T-cell (primary cell): ENCODE measurements at regions not wholly inside any gene's neighbourhood (a gene's known extent, or its start where the extent isn't known, plus 50 kb on each side); places are given as distances from the start of the nearest gene placed in this dataset.

Source experiments
- ATAC-seq, 4 experiments: fragments of 200-7000 bp in 3 of 4; fragments of 150-1000 bp in 1 of 4; cut with Tn5 transposase; replicated peaks in 1 of 4; 1 replicate in 3 of 4; 2 replicates in 1 of 4; pipeline ENCODE4 v1.10.0; 2021; ENCODE audit warnings: moderate library complexity in 3 of 4, mild to moderate bottlenecking in 2 of 4, moderate number of reproducible peaks in 1 of 4
- CTCF ChIA-PET, 2 donors: fragments of 300-600 bp; sonication (Branson Sonifier 250); formaldehyde crosslinking; loops; one replicate each; lab custom pipeline; 2022; ENCODE audit warnings: antibody characterized with exemption in 2 of 2; lab: Charles Lee
- POLR2A ChIA-PET, 2 donors: fragments of 300-600 bp; sonication (Branson Sonifier 250); formaldehyde crosslinking; loops; one replicate each; lab custom pipeline; 2022; ENCODE audit warnings: antibody characterized with exemption in 2 of 2; lab: Charles Lee
- DNase-seq, 35 experiments: peaks; one replicate each; pipeline versions ENCODE4 v3.0.0 to v3.0.0-alpha.2; 2013 to 2023
- H3K27ac ChIP-seq: one replicate; pipeline ENCODE4 v1.5.1; 2013; ENCODE audit warnings: low read length
- H3K27me3 ChIP-seq, 2 experiments: replicated peaks in 1 of 2; 1 replicate in 1 of 2; 2 replicates in 1 of 2; pipeline versions ENCODE4 v1.6.1 to v1.7.0; 2013; ENCODE audit warnings: low read length in 1 of 2, mixed read lengths in 1 of 2; ENCODE audit not compliant: control insufficient read depth in 2 of 2, insufficient read depth in 2 of 2; ENCODE audit errors: extremely low read depth in 1 of 2
- H3K36me3 ChIP-seq, 2 donors: 1 replicate in 1 of 2; 2 replicates in 1 of 2; pipeline versions ENCODE4 v1.6.1 to v1.7.0; 2013; ENCODE audit warnings: low read length in 1 of 2; ENCODE audit not compliant: control insufficient read depth in 2 of 2, insufficient read depth in 1 of 2; ENCODE audit errors: extremely low read depth in 1 of 2
- H3K4me1 ChIP-seq, 2 experiments: 1 replicate in 1 of 2; 2 replicates in 1 of 2; pipeline versions ENCODE4 v1.6.1 to v1.7.0; 2013; ENCODE audit warnings: low read length in 2 of 2, mixed read lengths in 1 of 2; ENCODE audit not compliant: insufficient read depth in 2 of 2, control insufficient read depth in 1 of 2; ENCODE audit errors: extremely low read depth in 1 of 2
- H3K4me3 ChIP-seq, 2 donors: 1 replicate in 1 of 2; 2 replicates in 1 of 2; pipeline versions ENCODE4 v1.5.1 to v1.7.0; 2013; ENCODE audit warnings: mild to moderate bottlenecking in 2 of 2, low read length in 1 of 2, moderate library complexity in 1 of 2; ENCODE audit not compliant: control insufficient read depth in 1 of 2; ENCODE audit errors: extremely low read depth in 1 of 2
- H3K9me3 ChIP-seq: 2 replicates; pipeline ENCODE4 v1.7.0; 2013
- H3K27ac Mint-ChIP-seq, 2 donors: one replicate each; pipeline ENCODE4 v1.8.0; 2020 to 2021; ENCODE audit warnings: mild to moderate bottlenecking in 2 of 2, mixed read lengths in 2 of 2
- H3K27me3 Mint-ChIP-seq, 2 donors: one replicate each; pipeline ENCODE4 v1.8.0; 2021 to 2022; ENCODE audit warnings: mixed read lengths in 2 of 2
- H3K36me3 Mint-ChIP-seq: one replicate; pipeline ENCODE4 v1.8.0; 2021; ENCODE audit warnings: mixed read lengths
- H3K4me1 Mint-ChIP-seq, 3 donors: one replicate each; pipeline ENCODE4 v1.8.0; 2020 to 2022; ENCODE audit warnings: mixed read lengths in 3 of 3, mild to moderate bottlenecking in 1 of 3
- H3K4me3 Mint-ChIP-seq, 3 donors: one replicate each; pipeline ENCODE4 v1.8.0; 2020 to 2022; ENCODE audit warnings: mild to moderate bottlenecking in 3 of 3, mixed read lengths in 3 of 3, moderate library complexity in 3 of 3
- H3K9me3 Mint-ChIP-seq, 3 donors: one replicate each; pipeline ENCODE4 v1.8.0; 2020 to 2022; ENCODE audit warnings: mixed read lengths in 3 of 3
- WGBS: methylation state at CpG from one replicate; pipeline ENCODE4 v1.1.5; 2013; ENCODE audit warnings: missing lambda C conversion rate; ENCODE audit not compliant: insufficient coverage; 5-methylcytosine and 5-hydroxymethylcytosine counted together

GRCh38 chr14:99347561-99347960 lies 75.6 kb upstream of the BCL11B start:
- peaks cover 2 to 45% of the 10 kb centered on the region in 2 experiments for H3K27me3 ChIP-seq
- 92% methylated on average over 6 of the region's 9 CpGs for WGBS
- H3K4me3 ChIP-seq = no peak overlapping the region
- H3K27ac ChIP-seq = no peak overlapping the region
- no peaks in the 10 kb centered on the region for H3K4me1 Mint-ChIP-seq
- no peaks in the 10 kb centered on the region for H3K36me3 ChIP-seq
- no peak overlapping the region for H3K27ac Mint-ChIP-seq
- no peaks in the 10 kb centered on the region for H3K36me3 Mint-ChIP-seq
- ChIA-PET CTCF (no interaction called here), POLR2A (no interaction called here)
- no peak for DNase-seq
- no peaks in the 10 kb centered on the region for H3K9me3 ChIP-seq
- H3K9me3 Mint-ChIP-seq = no peaks in the 10 kb centered on the region
- H3K4me1 ChIP-seq = no peaks in the 10 kb centered on the region
- peaks cover 9 to 11% of the 10 kb centered on the region in 2 donors for H3K27me3 Mint-ChIP-seq
- H3K4me3 Mint-ChIP-seq = no peak overlapping the region
- no peak for ATAC-seq

GRCh38 chr14:99346470-99347080 lies 74.6 kb upstream of the BCL11B start:
- Mint-ChIP-seq H3K36me3 (no peaks in the 10 kb centered on the region), H3K9me3 (no peaks in the 10 kb centered on the region), H3K4me1 (no peaks in the 10 kb centered on the region), H3K27me3 (peaks cover 9 to 11% of the 10 kb centered on the region in 2 donors), H3K27ac (no peak overlapping the region), H3K4me3 (no peak overlapping the region)
- Histone ChIP-seq H3K27ac (no peak overlapping the region), H3K4me1 (no peaks in the 10 kb centered on the region), H3K4me3 (no peak overlapping the region), H3K27me3 (peaks cover 2 to 42% of the 10 kb centered on the region in 2 experiments), H3K36me3 (no peaks in the 10 kb centered on the region), H3K9me3 (no peaks in the 10 kb centered on the region)
- POLR2A ChIA-PET = no interaction called here
- CTCF ChIA-PET = no interaction called here
- ATAC-seq (no peak), DNase-seq (no peak)
- 85% methylated on average over 10 of the region's 11 CpGs for WGBS

GRCh38 chr14:99345472-99345871 lies 73.5 kb upstream of the BCL11B start:
- Histone ChIP-seq H3K27ac (no peak overlapping the region), H3K9me3 (no peaks in the 10 kb centered on the region), H3K4me1 (no peaks in the 10 kb centered on the region), H3K27me3 (peaks cover 2 to 46% of the 10 kb centered on the region in 2 experiments), H3K36me3 (no peaks in the 10 kb centered on the region), H3K4me3 (no peak overlapping the region)
- H3K4me1 Mint-ChIP-seq = no peaks in the 10 kb centered on the region
- H3K27ac Mint-ChIP-seq = no peak overlapping the region
- no peak overlapping the region for H3K4me3 Mint-ChIP-seq
- ATAC-seq = no peak
- DNase-seq = no peak
- ChIA-PET CTCF (no interaction called here), POLR2A (no interaction called here)
- H3K9me3 Mint-ChIP-seq = no peaks in the 10 kb centered on the region
- 88% methylated on average over 6 of the region's 7 CpGs for WGBS
- peaks cover 11 to 13% of the 10 kb centered on the region in 2 donors for H3K27me3 Mint-ChIP-seq
- H3K36me3 Mint-ChIP-seq = no peaks in the 10 kb centered on the region

- CTCF ChIA-PET = no interaction called here
- Histone ChIP-seq H3K36me3 (no peaks in the 10 kb centered on the region), H3K9me3 (no peaks in the 10 kb centered on the region), H3K4me3 (no peak overlapping the region), H3K27ac (no peak overlapping the region), H3K4me1 (no peaks in the 10 kb centered on the region), H3K27me3 (peaks cover 2 to 40% of the 10 kb centered on the region in 2 experiments)
- Mint-ChIP-seq H3K36me3 (no peaks in the 10 kb centered on the region), H3K27me3 (peaks cover 23% of the 10 kb centered on the region in 2 donors), H3K4me1 (no peaks in the 10 kb centered on the region), H3K4me3 (no peak overlapping the region), H3K27ac (no peak overlapping the region), H3K9me3 (peaks cover 3 to 5% (median 4%) of the 10 kb centered on the region in 3 donors)
- no peak for ATAC-seq
- 85% methylated on average over 13 of the region's 20 CpGs for WGBS
- no peak for DNase-seq
- POLR2A ChIA-PET = no interaction called here
Measured at GRCh38 chr14:99344051-99344758, 72.2 kb upstream of the BCL11B start.

GRCh38 chr14:99342906-99343305 lies 70.9 kb upstream of the BCL11B start:
- H3K4me3 Mint-ChIP-seq = no peak overlapping the region
- Histone ChIP-seq H3K36me3 (no peaks in the 10 kb centered on the region), H3K4me3 (no peak overlapping the region), H3K9me3 (no peaks in the 10 kb centered on the region), H3K27me3 (peaks cover 2 to 40% of the 10 kb centered on the region in 2 experiments), H3K4me1 (no peaks in the 10 kb centered on the region), H3K27ac (no peak overlapping the region)
- H3K27ac Mint-ChIP-seq = no peak overlapping the region
- H3K27me3 Mint-ChIP-seq = peaks cover 33 to 35% of the 10 kb centered on the region in 2 donors
- H3K36me3 Mint-ChIP-seq = no peaks in the 10 kb centered on the region
- CTCF ChIA-PET = no interaction called here
- WGBS = 75% methylated on average over 7 of the region's 7 CpGs
- no peaks in the 10 kb centered on the region for H3K4me1 Mint-ChIP-seq
- ATAC-seq (no peak), DNase-seq (no peak)
- POLR2A ChIA-PET = no interaction called here
- H3K9me3 Mint-ChIP-seq = peaks cover 3 to 5% (median 4%) of the 10 kb centered on the region in 3 donors

- Mint-ChIP-seq H3K4me1 (no peaks in the 10 kb centered on the region), H3K27ac (no peak overlapping the region), H3K9me3 (peaks cover 3 to 5% (median 4%) of the 10 kb centered on the region in 3 donors), H3K36me3 (no peaks in the 10 kb centered on the region), H3K4me3 (no peak overlapping the region), H3K27me3 (peaks cover 33 to 35% of the 10 kb centered on the region in 2 donors)
- no peak overlapping the region for H3K4me3 ChIP-seq
- no peaks in the 10 kb centered on the region for H3K36me3 ChIP-seq
- ChIA-PET POLR2A (no interaction called here), CTCF (no interaction called here)
- no peaks in the 10 kb centered on the region for H3K9me3 ChIP-seq
- H3K27ac ChIP-seq = no peak overlapping the region
- no CpG with 5 or more reads among the region's 6 CpGs for WGBS
- DNase-seq (no peak), ATAC-seq (no peak)
- no peaks in the 10 kb centered on the region for H3K4me1 ChIP-seq
- H3K27me3 ChIP-seq = peaks cover 2 to 36% of the 10 kb centered on the region in 2 experiments
Measured at GRCh38 chr14:99342204-99342603, 70.2 kb upstream of the BCL11B start.
